Breast epithelium (tissue), 3 donors: ENCODE measurements at regions not wholly inside any gene's neighbourhood (a gene's known extent, or its start where the extent isn't known, plus 50 kb on each side); places are given as distances from the start of the nearest gene placed in this dataset.

Experiments
- CTCF ChIP-seq, 3 donors: fragments of 450-650 bp; IDR thresholded peaks; one replicate each; pipeline ENCODE4 v1.5.1; 2016 to 2017; ENCODE audit warnings: antibody characterized with exemption in 3 of 3, mild to moderate bottlenecking in 3 of 3, moderate library complexity in 3 of 3
- POLR2A ChIP-seq: fragments of 450-650 bp; IDR thresholded peaks from one replicate; pipeline ENCODE4 v1.6.1; 2016; ENCODE audit warnings: antibody characterized with exemption, mild to moderate bottlenecking, moderate library complexity

- TF ChIP-seq CTCF (IDR thresholded peaks at IDR 0.05) (no peak), POLR2A (no peak)
Measured at GRCh38 chr4:37748485-37748884, 62.3 kb upstream of the RELL1 start.
